Lower leg skin (tissue), 3 donors: ENCODE measurements at regions not wholly inside any gene's neighbourhood (a gene's known extent, or its start where the extent isn't known, plus 50 kb on each side); places are given as distances from the start of the nearest gene placed in this dataset.

ENCODE experiments used
- CTCF ChIP-seq, 3 donors: fragments of 450-650 bp; IDR thresholded peaks; one replicate each; pipeline ENCODE4 v1.5.1; 2016; ENCODE audit warnings: antibody characterized with exemption in 3 of 3, mild to moderate bottlenecking in 3 of 3, moderate library complexity in 2 of 3
- POLR2A ChIP-seq, 2 donors: fragments of 450-650 bp; IDR thresholded peaks; one replicate each; pipeline ENCODE4 v1.6.1; 2016 to 2017; ENCODE audit warnings: antibody characterized with exemption in 2 of 2, mild to moderate bottlenecking in 1 of 2, moderate library complexity in 1 of 2

- no peak for TF ChIP-seq CTCF (IDR thresholded peaks at IDR 0.05)
- no peak for TF ChIP-seq POLR2A (IDR thresholded peaks at IDR 0.05)
These were observed 275.6 kb downstream of the AASDHPPT start for GRCh38 chr11:106353031-106353430.
